Left ventricle myocardium inferior (tissue), 1 donor: ENCODE measurements at regions not wholly inside any gene's neighbourhood (a gene's known extent, or its start where the extent isn't known, plus 50 kb on each side); places are given as distances from the start of the nearest gene placed in this dataset.
"Not testable (repeated sequence)": the region's sequence is repeated elsewhere in the genome, so short reads cannot be mapped to it uniquely, and the experiment has no call there.

Experiments used
- DNase-seq: peaks from one replicate; pipeline ENCODE4 v3.0.0-alpha.2; 2020
- H3K27ac ChIP-seq: fragments of 200-600 bp; replicated peaks from 2 replicates; pipeline ENCODE4 v1.8.0; 2021
- H3K27me3 ChIP-seq: fragments of 200-600 bp; 2 replicates; pipeline ENCODE4 v1.8.0; 2021; ENCODE audit warnings: low read depth
- H3K36me3 ChIP-seq: fragments of 200-600 bp; 2 replicates; pipeline ENCODE4 v1.8.0; 2021
- H3K4me1 ChIP-seq: fragments of 200-600 bp; 2 replicates; pipeline ENCODE4 v1.8.0; 2021
- H3K4me3 ChIP-seq: fragments of 200-600 bp; 2 replicates; pipeline ENCODE4 v1.8.0; 2021; ENCODE audit warnings: mild to moderate bottlenecking, moderate library complexity
- H3K9me3 ChIP-seq: fragments of 200-600 bp; replicated peaks from 2 replicates; pipeline ENCODE4 v1.8.0; 2021
- CTCF ChIP-seq: fragments of 200-600 bp; IDR thresholded peaks from 2 replicates; pipeline ENCODE4 v1.8.0; 2021; ENCODE audit warnings: antibody characterized with exemption, mild to moderate bottlenecking, borderline replicate concordance
- intact Hi-C: fragments of 100-400 bp; cut with micrococcal nuclease; formaldehyde crosslinking; loops from one replicate; pipeline ENCODE4 v1.11.0; 2022
- donor health status: DM: no; HTN: yes; CAD: no; lungs with severe emphysema.

- Histone ChIP-seq H3K36me3 (no peaks in the 10 kb centered on the region), H3K4me3 (no peak overlapping the region), H3K27ac (no peak overlapping the region), H3K9me3 (no peaks in the 10 kb centered on the region), H3K27me3 (no peaks in the 10 kb centered on the region), H3K4me1 (peaks cover 8% of the 10 kb centered on the region)
- no peak for DNase-seq
- intact Hi-C loops: no loop called here
- no peak for TF ChIP-seq CTCF
Observed at GRCh38 chr5:173682313-173682712, 65.9 kb upstream of the BOD1 start.

GRCh38 chr5:173684535-173684934, 68.1 kb upstream of the BOD1 start:
- H3K4me1 ChIP-seq: peaks cover 21% of the 10 kb centered on the region
- H3K27me3 ChIP-seq, DNase-seq, H3K36me3 ChIP-seq, intact Hi-C loops, H3K9me3 ChIP-seq, H3K27ac ChIP-seq, H3K4me3 ChIP-seq: not testable (repeated sequence)

GRCh38 chr5:173686950-173687349, 70.5 kb upstream of the BOD1 start:
- intact Hi-C loops: no loop called here
- Histone ChIP-seq H3K27me3 (no peaks in the 10 kb centered on the region), H3K36me3 (no peaks in the 10 kb centered on the region), H3K4me3 (no peak overlapping the region), H3K27ac (no peak overlapping the region), H3K4me1 (peaks cover 21% of the 10 kb centered on the region), H3K9me3 (no peaks in the 10 kb centered on the region)
- no peak for DNase-seq
- TF ChIP-seq CTCF: no peak

DNA sequence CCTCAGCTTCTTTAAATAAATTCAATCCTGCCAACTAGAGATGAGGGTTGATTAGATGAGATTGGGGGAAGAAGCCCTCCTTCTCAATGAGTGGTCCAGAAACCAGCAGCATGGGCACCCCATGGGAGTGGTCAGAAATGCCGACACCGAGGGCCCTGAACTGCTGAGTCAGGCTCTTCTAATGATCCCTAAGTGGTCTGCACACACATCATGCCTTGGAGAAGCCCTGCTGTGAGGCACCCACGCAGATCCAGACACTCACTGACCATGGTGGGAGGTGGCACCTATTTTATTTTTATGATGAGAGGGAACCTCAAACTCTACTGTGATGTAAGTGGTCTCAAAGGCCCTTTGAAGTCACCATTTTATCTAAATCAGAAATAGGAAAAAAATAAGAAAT, 72.3 kb upstream of the BOD1 start:
- H3K4me1 ChIP-seq: peaks cover 21% of the 10 kb centered on the region
- TF ChIP-seq CTCF: no peak
- no peak for DNase-seq
- H3K4me3 ChIP-seq: no peak overlapping the region
- H3K27ac ChIP-seq: peak overlapping the region; percentile 84
- intact Hi-C loops: no loop called here
- no peaks in the 10 kb centered on the region for H3K36me3 ChIP-seq
- H3K9me3 ChIP-seq: peaks cover 7% of the 10 kb centered on the region
- H3K27me3 ChIP-seq: no peaks in the 10 kb centered on the region

DNA sequence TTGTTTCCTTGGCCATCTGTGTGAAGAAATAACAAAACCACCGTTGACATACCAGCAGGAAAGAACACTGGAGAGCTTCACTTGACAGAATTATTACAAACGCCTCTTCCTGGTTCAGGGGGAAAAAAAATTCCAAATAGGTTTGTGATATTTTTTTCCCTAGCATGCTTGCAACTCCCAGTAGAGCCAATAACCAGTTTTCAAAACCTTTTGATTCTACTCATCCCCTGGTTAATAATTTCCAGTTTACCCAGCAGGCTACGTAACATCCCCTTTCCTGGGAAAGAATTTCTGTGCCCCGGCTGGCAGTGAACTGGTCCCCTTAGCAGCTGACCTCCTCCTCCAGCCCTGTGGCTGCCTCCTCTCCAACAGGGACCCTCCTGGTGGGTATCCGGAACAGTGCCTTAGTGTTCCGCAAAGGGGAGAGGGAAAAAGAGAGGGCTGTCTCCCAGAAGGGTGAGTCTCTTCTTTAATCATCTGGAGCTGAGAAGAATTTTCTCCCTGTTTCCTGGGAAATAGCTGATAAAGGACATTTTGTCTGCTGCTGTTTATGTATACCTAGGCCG, 72.8 kb upstream of the BOD1 start:
- intact Hi-C loops: no loop called here

More for the DNA sequence above, 72.8 kb upstream of the BOD1 start:
- Histone ChIP-seq H3K27me3 (no peaks in the 10 kb centered on the region), H3K36me3 (no peaks in the 10 kb centered on the region), H3K4me1 (peaks cover 21% of the 10 kb centered on the region), H3K9me3 (peaks cover 12% of the 10 kb centered on the region), H3K27ac (peak overlapping the region; percentile 84), H3K4me3 (peak overlapping the region; percentile 39)
- no peak for DNase-seq
- no peak for TF ChIP-seq CTCF
